ENCODE measurements at regions not wholly inside any gene's neighbourhood (a gene's known extent, or its start where the extent isn't known, plus 50 kb on each side); places are given as distances from the start of the nearest gene placed in this dataset.

GRCh38 chr7:49644396-49645166 is 128.9 kb upstream of the VWC2 start:
- no peak for TF ChIP-seq EZH2 (IDR thresholded peaks at IDR 0.05)
- TF ChIP-seq POLR2AphosphoS5 (IDR thresholded peaks at IDR 0.05; ENCODE audit: borderline replicate concordance, low read depth, low read length) = no peak
